Ovary (tissue), 3 donors: ENCODE measurements at regions not wholly inside any gene's neighbourhood (a gene's known extent, or its start where the extent isn't known, plus 50 kb on each side); places are given as distances from the start of the nearest gene placed in this dataset.

ENCODE experiments used
- CTCF ChIP-seq, 3 donors: fragments of 450-650 bp in 2 of 3; fragments of 200-600 bp in 1 of 3; IDR thresholded peaks; one replicate each; pipeline versions ENCODE4 v1.5.1 to v1.8.0; 2016 to 2022; ENCODE audit warnings: antibody characterized with exemption in 3 of 3, mild to moderate bottlenecking in 1 of 3
- EP300 ChIP-seq: sonication (generic); formaldehyde crosslinking; IDR thresholded peaks from one replicate; pipeline ENCODE4 v1.6.1; 2017; ENCODE audit warnings: antibody characterized with exemption
- POLR2A ChIP-seq: fragments of 450-650 bp; IDR thresholded peaks from one replicate; pipeline ENCODE4 v1.6.1; 2017; ENCODE audit warnings: antibody characterized with exemption, mild to moderate bottlenecking, moderate library complexity
- donor health status: DM: no; HTN: no; CAD: no.

GRCh38 chr11:19444231-19444630, 203.5 kb upstream of the E2F8 start:
- TF ChIP-seq CTCF (IDR thresholded peaks at IDR 0.05) (no peak), POLR2A (no peak), EP300 (no peak)
